Heart left ventricle (tissue), 16 donors: ENCODE measurements at regions not wholly inside any gene's neighbourhood (a gene's known extent, or its start where the extent isn't known, plus 50 kb on each side); places are given as distances from the start of the nearest gene placed in this dataset.
A peak's percentile ranks its signal among the peaks of the same experiment; 100 is the strongest.

ENCODE experiments used
- ATAC-seq, 4 donors: fragments of 200-7000 bp; cut with Tn5 transposase; one replicate each; pipeline ENCODE4 v1.9.1; 2020 to 2022; ENCODE audit warnings: moderate library complexity in 4 of 4, mild to moderate bottlenecking in 3 of 4, moderate number of reproducible peaks in 1 of 4
- DNase-seq, 5 donors: peaks; one replicate each; pipeline ENCODE4 v3.0.0-alpha.2; 2020
- H3K27ac ChIP-seq, 12 donors: fragments of 200-600 bp; sonication (generic) in 4 of 12; one replicate each; pipeline versions ENCODE4 v1.5.0 to v1.8.0; 2016 to 2022; ENCODE audit warnings: mild to moderate bottlenecking in 2 of 12
- H3K27me3 ChIP-seq, 9 donors: fragments of 200-600 bp; sonication (generic) in 2 of 9; one replicate each; pipeline versions ENCODE4 v1.5.1 to v1.8.0; 2016 to 2022; ENCODE audit warnings: mild to moderate bottlenecking in 3 of 9
- H3K36me3 ChIP-seq, 9 donors: fragments of 200-600 bp; sonication (generic) in 2 of 9; one replicate each; pipeline versions ENCODE4 v1.5.0 to v1.8.0; 2018 to 2022; ENCODE audit warnings: mild to moderate bottlenecking in 2 of 9
- H3K4me1 ChIP-seq, 12 donors: fragments of 200-600 bp; sonication (generic) in 4 of 12; one replicate each; pipeline versions ENCODE4 v1.5.0 to v1.8.0; 2016 to 2022; ENCODE audit warnings: mild to moderate bottlenecking in 3 of 12
- H3K4me3 ChIP-seq, 12 donors: fragments of 200-600 bp; sonication (generic) in 4 of 12; one replicate each; pipeline versions ENCODE4 v1.5.0 to v1.8.0; 2017 to 2022; ENCODE audit warnings: mild to moderate bottlenecking in 9 of 12, moderate library complexity in 4 of 12
- H3K9me3 ChIP-seq, 12 donors: fragments of 200-600 bp; sonication (generic) in 4 of 12; one replicate each; pipeline versions ENCODE4 v1.5.0 to v1.8.0; 2016 to 2022; ENCODE audit warnings: mild to moderate bottlenecking in 1 of 12
- CTCF ChIP-seq, 12 donors: fragments of 200-600 bp; sonication (generic) in 4 of 12; IDR thresholded peaks; one replicate each; pipeline versions ENCODE4 v1.5.0 to v1.8.0; 2018 to 2022; ENCODE audit warnings: antibody characterized with exemption in 12 of 12, mild to moderate bottlenecking in 5 of 12
- POLR2A ChIP-seq, 2 donors: fragments of 450-650 bp; IDR thresholded peaks; one replicate each; pipeline ENCODE4 v1.6.1; 2017; ENCODE audit warnings: antibody characterized with exemption in 2 of 2, mild to moderate bottlenecking in 2 of 2, moderate library complexity in 2 of 2
- WGBS, 4 donors: extraction: QIAGEN DNeasy Blood & Tissue Kit in 2 of 4; methylation state at CpG; one replicate each; pipeline versions ENCODE4 v1.1.5 to v1.1.7; 2013 to 2018; 5-methylcytosine and 5-hydroxymethylcytosine counted together
- intact Hi-C, 10 donors: fragments of 100-400 bp; cut with DNase I; formaldehyde crosslinking; loops; one replicate each; pipeline versions ENCODE4 v1.11.1 to v1.14.2; 2022
- donor health status: ischemic (EF 13 %, LVEDD 7.1; RV severe dilation, severe dysfunction).
- donor health status: healthy with polysubstance abuse.
- donor health status: DM: no; HTN: yes; CAD: no.
- donor health status: DM: no; HTN: no; CAD: no.
- donor health status: ischemic (EF 25% LVEDD 6.9; RV normal size, moderate dysfunction).
- donor health status: ischemic (EF 25% LVEDD 5.7; RV mildly dilated, moderate dysfunction).
- donor health status: healthy.
- donor health status: DM: yes; HTN: yes; CAD: no.
- donor health status: ischemic (EF 35%, LVEDD 5.7; RV mildly dilated, moderate dysfunction).
- donor health status: nonischemic (EF 11% LVEDD 7.7; RV severe dilation, severe dysfunction).
- donor health status: DM: yes; HTN: yes; CAD: no.
- donor health status: PGD.
- donor health status: ischemic (EF 29% LVEDD 5.4; RV normal size, mild dysfunction).
- donor health status: nonischemic (EF 23%, LVEDD 6.1; RV moderate dilation, normal function).

DNA sequence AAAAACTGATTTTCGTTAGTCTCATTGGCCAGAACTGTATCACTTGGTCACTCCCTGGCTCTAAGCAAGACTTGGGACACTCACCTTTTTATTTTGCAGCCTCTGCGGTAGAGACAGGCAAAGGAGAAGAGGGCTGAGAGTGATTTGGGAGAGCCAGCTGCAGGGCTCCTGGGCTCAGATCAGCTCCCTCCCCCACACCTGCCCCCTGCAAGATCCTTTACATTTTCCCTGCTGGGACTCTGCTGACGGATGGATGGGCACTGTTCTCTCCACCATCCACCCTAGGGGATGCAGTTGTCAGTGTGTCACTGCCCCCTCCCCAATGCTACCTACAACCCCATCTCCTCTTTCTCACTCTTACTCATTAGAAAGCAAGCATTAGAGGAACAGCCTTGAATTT, 301.1 kb upstream of the KAZN start:
- Histone ChIP-seq H3K9me3 (no peaks in the 10 kb centered on the region), H3K36me3 (no peaks in the 10 kb centered on the region), H3K4me3 (no peak overlapping the region), H3K27ac (no peak overlapping the region), H3K27me3 (peaks cover 0 to 4% (median 0%) of the 10 kb centered on the region in 9 donors), H3K4me1 (no peaks in the 10 kb centered on the region)
- TF ChIP-seq CTCF (IDR thresholded peaks at IDR 0.05) (no peak), POLR2A (IDR thresholded peaks at IDR 0.05) (no peak)
- intact Hi-C loops: no loop called here
- 58 to 64% (median 60%) methylated on average over 3 of the region's 3 CpGs for WGBS, 4 donors
- ATAC-seq (no peak), DNase-seq (no peak)

DNA sequence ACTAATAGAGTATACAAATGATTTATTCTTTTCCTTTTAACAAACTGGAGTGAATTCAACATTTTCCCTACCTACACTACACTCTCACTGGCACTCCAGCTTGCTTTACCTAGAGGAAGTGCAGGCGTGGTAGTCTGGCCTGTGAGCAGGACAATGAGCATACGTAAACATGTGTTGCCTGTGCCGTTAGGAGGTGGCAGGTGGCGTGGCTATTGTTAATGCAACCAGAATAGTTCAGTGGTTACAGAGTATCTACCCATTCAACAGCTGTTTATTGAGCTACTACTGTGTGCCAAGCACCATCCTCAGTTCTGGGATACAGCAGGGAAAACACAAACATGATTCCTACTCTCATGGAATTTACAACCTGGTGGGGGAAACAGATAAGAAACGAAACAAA, 299.7 kb upstream of the KAZN start:
- ATAC-seq (no peak), DNase-seq (no peak)
- Histone ChIP-seq H3K9me3 (no peaks in the 10 kb centered on the region), H3K27ac (no peak overlapping the region), H3K36me3 (no peaks in the 10 kb centered on the region), H3K27me3 (peaks cover 0 to 8% (median 0%) of the 10 kb centered on the region in 9 donors), H3K4me3 (no peak overlapping the region), H3K4me1 (peaks cover 0 to 4% (median 0%) of the 10 kb centered on the region in 12 donors)
- 74 to 85% (median 78%) methylated on average over 5 of the region's 5 CpGs for WGBS, 4 donors
- TF ChIP-seq POLR2A (IDR thresholded peaks at IDR 0.05): no peak
- TF ChIP-seq CTCF (IDR thresholded peaks at IDR 0.05): no peak
- intact Hi-C loops: no loop called here

GRCh38 chr1:14300991-14301703, 297.3 kb upstream of the KAZN start:
- TF ChIP-seq POLR2A (IDR thresholded peaks at IDR 0.05) (no peak), CTCF (IDR thresholded peaks at IDR 0.05) (no peak)
- ATAC-seq (peak in 1 of 4 donors; percentile 43), DNase-seq (peak in 2 of 5 donors; percentile 54 to 73)
- Histone ChIP-seq H3K4me1 (peaks cover 0 to 11% (median 0%) of the 10 kb centered on the region in 12 donors), H3K4me3 (no peak overlapping the region), H3K9me3 (no peaks in the 10 kb centered on the region), H3K27ac (no peak overlapping the region), H3K27me3 (peaks cover 0 to 8% (median 0%) of the 10 kb centered on the region in 9 donors), H3K36me3 (no peaks in the 10 kb centered on the region)
- intact Hi-C loops: no loop called here
- 44 to 58% (median 50%) methylated on average over 7 to 9 of the region's 9 CpGs for WGBS, 4 donors

- Histone ChIP-seq H3K27me3 (peaks cover 0 to 8% (median 0%) of the 10 kb centered on the region in 9 donors), H3K4me1 (peaks cover 0 to 11% (median 0%) of the 10 kb centered on the region in 12 donors), H3K9me3 (no peaks in the 10 kb centered on the region), H3K27ac (no peak overlapping the region), H3K36me3 (no peaks in the 10 kb centered on the region), H3K4me3 (no peak overlapping the region)
- WGBS, 4 donors: 66 to 72% (median 71%) methylated on average over 4 of the region's 4 CpGs
- ATAC-seq: no peak
- TF ChIP-seq CTCF (IDR thresholded peaks at IDR 0.05) (no peak), POLR2A (IDR thresholded peaks at IDR 0.05) (no peak)
- intact Hi-C loops: no loop called here
- DNase-seq: no peak
Observed at GRCh38 chr1:14301704-14302024, 296.8 kb upstream of the KAZN start.
